Hepatocyte (in vitro differentiated cells): ENCODE measurements at regions not wholly inside any gene's neighbourhood (a gene's known extent, or its start where the extent isn't known, plus 50 kb on each side); places are given as distances from the start of the nearest gene placed in this dataset.

Experiments used
- CTCF ChIP-seq: fragments of 200-600 bp; sonication (generic); IDR thresholded peaks from 2 replicates; pipeline ENCODE4 v1.5.1; 2016; ENCODE audit warnings: antibody characterized with exemption, mild to moderate bottlenecking; ENCODE audit not compliant: poor library complexity
- EZH2 ChIP-seq: fragments of 200-600 bp; sonication (generic); IDR thresholded peaks from 2 replicates; pipeline ENCODE4 v1.6.1; 2016; ENCODE audit warnings: antibody characterized with exemption, mild to moderate bottlenecking, borderline replicate concordance
- EZH2phosphoT487 ChIP-seq: fragments of 200-600 bp; sonication (generic); IDR thresholded peaks from one replicate; pipeline ENCODE4 v1.6.1; 2018; ENCODE audit warnings: antibody characterized with exemption, mild to moderate bottlenecking, low read depth, moderate library complexity; ENCODE audit not compliant: unreplicated experiment, severe bottlenecking

DNA sequence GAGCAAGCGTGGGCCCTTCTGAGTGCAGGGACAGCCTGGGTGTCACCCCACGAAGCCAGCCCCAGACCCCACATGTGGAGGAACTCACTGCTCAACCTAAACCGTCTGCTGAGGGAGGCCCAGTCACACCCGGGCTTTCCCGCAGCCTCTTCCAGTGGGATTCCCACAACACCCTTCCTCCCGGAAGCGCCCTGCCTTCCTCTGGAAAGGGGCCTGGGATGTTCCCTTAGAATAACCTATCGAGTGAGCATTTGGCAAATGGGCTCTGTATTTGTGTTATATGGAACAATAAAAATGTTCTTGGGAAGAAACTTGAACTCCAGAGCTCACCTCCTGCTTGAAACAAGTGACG lies 100.0 kb upstream of the DUSP22 start:
- TF ChIP-seq EZH2 (no peak), CTCF (no peak), EZH2phosphoT487 (no peak)
